C4-2B (cell line): ENCODE measurements at regions not wholly inside any gene's neighbourhood (a gene's known extent, or its start where the extent isn't known, plus 50 kb on each side); places are given as distances from the start of the nearest gene placed in this dataset.
"Not testable (repeated sequence)": the region's sequence is repeated elsewhere in the genome, so short reads cannot be mapped to it uniquely, and the experiment has no call there.

Experiments used
- ZFX ChIP-seq: fragments of 450-650 bp; IDR thresholded peaks from 2 replicates; pipeline ENCODE4 v1.6.1; 2017
- TF ChIP-seq, protein P1 (sequence below): fragments of 450-650 bp; conservative IDR thresholded peaks from 2 replicates; pipeline ENCODE4 v1.5.1; 2017; ENCODE audit warnings: mild to moderate bottlenecking

DNA sequence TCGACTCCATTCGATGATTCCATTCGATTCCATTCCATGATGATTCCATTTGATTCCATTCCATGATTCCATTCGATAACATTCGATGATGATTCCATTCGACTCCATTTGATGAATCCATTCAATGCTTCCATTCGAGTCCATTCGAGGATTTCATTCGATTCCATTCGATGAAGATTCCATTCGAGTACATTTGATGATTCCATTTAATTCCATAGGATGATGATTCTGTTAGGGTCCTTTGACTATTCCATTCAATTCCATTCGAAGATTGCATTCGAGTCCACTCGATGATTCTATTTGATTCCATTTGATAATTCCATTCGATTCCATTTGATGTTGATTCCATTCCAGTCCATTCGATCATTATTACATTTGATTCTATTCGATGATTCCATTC, 239.8 kb downstream of the SHCBP1 start:
- TF ChIP-seq, protein P1, sequence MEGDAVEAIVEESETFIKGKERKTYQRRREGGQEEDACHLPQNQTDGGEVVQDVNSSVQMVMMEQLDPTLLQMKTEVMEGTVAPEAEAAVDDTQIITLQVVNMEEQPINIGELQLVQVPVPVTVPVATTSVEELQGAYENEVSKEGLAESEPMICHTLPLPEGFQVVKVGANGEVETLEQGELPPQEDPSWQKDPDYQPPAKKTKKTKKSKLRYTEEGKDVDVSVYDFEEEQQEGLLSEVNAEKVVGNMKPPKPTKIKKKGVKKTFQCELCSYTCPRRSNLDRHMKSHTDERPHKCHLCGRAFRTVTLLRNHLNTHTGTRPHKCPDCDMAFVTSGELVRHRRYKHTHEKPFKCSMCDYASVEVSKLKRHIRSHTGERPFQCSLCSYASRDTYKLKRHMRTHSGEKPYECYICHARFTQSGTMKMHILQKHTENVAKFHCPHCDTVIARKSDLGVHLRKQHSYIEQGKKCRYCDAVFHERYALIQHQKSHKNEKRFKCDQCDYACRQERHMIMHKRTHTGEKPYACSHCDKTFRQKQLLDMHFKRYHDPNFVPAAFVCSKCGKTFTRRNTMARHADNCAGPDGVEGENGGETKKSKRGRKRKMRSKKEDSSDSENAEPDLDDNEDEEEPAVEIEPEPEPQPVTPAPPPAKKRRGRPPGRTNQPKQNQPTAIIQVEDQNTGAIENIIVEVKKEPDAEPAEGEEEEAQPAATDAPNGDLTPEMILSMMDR = not testable (repeated sequence)
- not testable (repeated sequence) for TF ChIP-seq ZFX
